AG04450 (cell line): ENCODE measurements at regions not wholly inside any gene's neighbourhood (a gene's known extent, or its start where the extent isn't known, plus 50 kb on each side); places are given as distances from the start of the nearest gene placed in this dataset.

ENCODE experiments used
- CTCF ChIA-PET: fragments of 300-600, 350-600 bp; formaldehyde crosslinking; extraction: SDS; loops from one replicate; lab custom pipeline; 2022; ENCODE audit warnings: antibody characterized with exemption, inconsistent platforms; lab: Charles Lee
- POLR2A ChIA-PET: fragments of 350-600 bp; formaldehyde crosslinking; extraction: SDS; loops from one replicate; lab custom pipeline; 2021; ENCODE audit warnings: antibody characterized with exemption, inconsistent platforms; lab: Yijun Ruan, JAX
- DNase-seq: peaks from one replicate; pipeline ENCODE4 v3.0.0-alpha.2; 2011; ENCODE audit warnings: low read depth, low spot score
- H3K27ac ChIP-seq: one replicate; pipeline ENCODE4 v1.5.1; 2012; ENCODE audit warnings: low read depth, low read length, control low read depth
- H3K27me3 ChIP-seq: one replicate; pipeline ENCODE4 v1.6.0; 2012; ENCODE audit warnings: low read length; ENCODE audit not compliant: control insufficient read depth, insufficient read depth
- H3K4me3 ChIP-seq: 2 replicates; pipeline ENCODE4 v1.5.1; 2011; ENCODE audit warnings: mild to moderate bottlenecking, low read depth, low read length, control low read depth
- H3K9me3 ChIP-seq: 2 replicates; pipeline ENCODE4 v1.5.1; 2012; ENCODE audit warnings: low read length; ENCODE audit not compliant: control insufficient read depth, insufficient read depth
- TF ChIP-seq, protein P1 (sequence below): IDR thresholded peaks from 2 replicates; pipeline ENCODE4 v1.5.1; 2011; ENCODE audit warnings: low read depth, low read length, control low read depth, inconsistent platforms

- DNase-seq: no peak
- Histone ChIP-seq H3K27me3 (no peaks in the 10 kb centered on the region), H3K9me3 (peaks cover 10% of the 10 kb centered on the region), H3K27ac (no peak overlapping the region), H3K4me3 (no peak overlapping the region)
- POLR2A ChIA-PET: no interaction called here
- TF ChIP-seq, protein P1, sequence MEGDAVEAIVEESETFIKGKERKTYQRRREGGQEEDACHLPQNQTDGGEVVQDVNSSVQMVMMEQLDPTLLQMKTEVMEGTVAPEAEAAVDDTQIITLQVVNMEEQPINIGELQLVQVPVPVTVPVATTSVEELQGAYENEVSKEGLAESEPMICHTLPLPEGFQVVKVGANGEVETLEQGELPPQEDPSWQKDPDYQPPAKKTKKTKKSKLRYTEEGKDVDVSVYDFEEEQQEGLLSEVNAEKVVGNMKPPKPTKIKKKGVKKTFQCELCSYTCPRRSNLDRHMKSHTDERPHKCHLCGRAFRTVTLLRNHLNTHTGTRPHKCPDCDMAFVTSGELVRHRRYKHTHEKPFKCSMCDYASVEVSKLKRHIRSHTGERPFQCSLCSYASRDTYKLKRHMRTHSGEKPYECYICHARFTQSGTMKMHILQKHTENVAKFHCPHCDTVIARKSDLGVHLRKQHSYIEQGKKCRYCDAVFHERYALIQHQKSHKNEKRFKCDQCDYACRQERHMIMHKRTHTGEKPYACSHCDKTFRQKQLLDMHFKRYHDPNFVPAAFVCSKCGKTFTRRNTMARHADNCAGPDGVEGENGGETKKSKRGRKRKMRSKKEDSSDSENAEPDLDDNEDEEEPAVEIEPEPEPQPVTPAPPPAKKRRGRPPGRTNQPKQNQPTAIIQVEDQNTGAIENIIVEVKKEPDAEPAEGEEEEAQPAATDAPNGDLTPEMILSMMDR: no peak
- CTCF ChIA-PET: no interaction called here
These were observed 335.8 kb upstream of the KAZN start for GRCh38 chr1:14262637-14263036.

DNA sequence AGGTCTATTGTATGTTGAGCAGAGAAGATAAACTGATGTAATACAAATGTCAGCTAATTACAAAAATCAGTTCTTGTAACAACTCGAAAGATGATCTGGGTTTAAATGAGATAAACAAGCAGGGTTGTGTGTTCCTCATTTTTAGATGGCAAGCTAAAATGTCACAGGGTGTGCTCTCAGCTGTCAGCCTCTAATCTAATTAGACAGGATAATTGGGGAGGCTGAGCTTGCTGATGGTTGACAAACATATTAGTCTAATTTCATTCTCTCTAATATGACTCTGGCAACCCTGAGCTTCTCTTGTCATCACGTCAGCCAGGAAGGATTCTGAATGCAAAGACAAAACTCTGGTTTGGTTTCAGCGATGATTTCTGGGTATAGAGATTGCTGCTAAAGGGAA is 335.3 kb upstream of the KAZN start:
- POLR2A ChIA-PET: no interaction called here
- CTCF ChIA-PET: no interaction called here
- Histone ChIP-seq H3K4me3 (no peak overlapping the region), H3K27ac (no peak overlapping the region), H3K27me3 (no peaks in the 10 kb centered on the region), H3K9me3 (peaks cover 10% of the 10 kb centered on the region)
- TF ChIP-seq, protein P1: no peak
- no peak for DNase-seq

DNA sequence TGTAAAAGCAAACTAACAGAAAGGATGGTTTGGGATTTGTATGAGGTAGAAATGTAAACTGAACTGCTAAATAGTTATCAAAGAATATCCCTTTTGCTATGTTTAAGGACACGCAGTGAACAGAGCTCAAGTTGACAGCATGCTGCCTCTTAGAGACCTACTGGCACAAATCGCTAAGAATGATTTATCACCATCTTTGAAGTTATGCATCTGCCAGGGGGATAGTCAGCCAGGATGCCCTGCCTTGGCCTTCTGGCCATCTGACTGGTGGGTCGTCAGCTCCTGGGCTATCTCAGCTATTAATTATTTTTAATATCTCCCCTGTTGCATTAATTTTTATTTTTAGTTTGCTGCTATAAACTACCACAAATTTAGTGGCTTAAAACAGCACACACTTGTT is 334.8 kb upstream of the KAZN start:
- no peak for DNase-seq
- ChIA-PET POLR2A (no interaction called here), CTCF (no interaction called here)
- no peak overlapping the region for H3K27ac ChIP-seq
- peaks cover 10% of the 10 kb centered on the region for H3K9me3 ChIP-seq
- TF ChIP-seq, protein P1: no peak
- H3K4me3 ChIP-seq: no peak overlapping the region
- H3K27me3 ChIP-seq: no peaks in the 10 kb centered on the region

DNA sequence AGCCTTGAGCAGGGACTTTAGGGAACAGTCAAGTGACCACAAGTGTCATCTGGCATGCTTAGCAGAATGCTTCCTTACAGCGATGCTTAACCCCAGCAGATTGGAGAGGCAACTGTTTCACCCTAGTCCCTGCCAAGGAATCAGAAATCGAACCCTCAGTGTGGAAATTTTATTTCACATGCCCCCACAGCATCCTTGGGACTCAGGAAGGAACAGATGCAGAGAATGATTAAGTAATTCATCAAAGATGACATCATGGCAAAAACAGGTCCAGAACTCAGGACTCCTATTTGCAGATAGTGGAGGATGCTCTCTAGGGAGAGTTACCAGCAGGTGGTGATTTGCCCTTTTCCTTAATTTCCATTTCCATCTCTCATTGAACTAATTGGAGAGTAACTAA is 333.0 kb upstream of the KAZN start:
- no peak for DNase-seq
- Histone ChIP-seq H3K27me3 (no peaks in the 10 kb centered on the region), H3K4me3 (no peak overlapping the region), H3K9me3 (0 out of 2 replicates have a peak, but pooled peaks cover 2% of the 10 kb centered on the region), H3K27ac (no peak overlapping the region)
- CTCF ChIA-PET: no interaction called here
- POLR2A ChIA-PET: no interaction called here
- TF ChIP-seq, protein P1: no peak

DNA sequence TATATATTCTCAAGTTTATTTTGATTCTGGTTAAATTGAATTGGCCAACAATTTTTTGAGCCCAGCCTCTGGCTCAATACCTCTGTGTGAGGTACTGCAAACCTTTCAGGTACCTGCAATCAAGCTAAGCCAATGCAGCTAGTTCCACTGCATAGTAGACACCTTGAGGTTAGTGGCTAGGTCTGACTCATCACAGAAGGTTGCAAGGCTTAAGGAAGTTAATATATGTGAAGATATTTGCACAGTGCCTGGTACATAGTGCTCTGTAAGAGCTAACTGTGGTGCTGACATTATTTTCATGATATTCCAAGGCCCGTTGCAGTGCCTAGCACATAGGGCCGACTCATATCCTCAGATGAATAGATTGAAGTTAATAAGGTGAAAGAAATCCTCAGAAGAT is 330.5 kb upstream of the KAZN start:
- TF ChIP-seq, protein P1: no peak
- no peak overlapping the region for H3K4me3 ChIP-seq
- POLR2A ChIA-PET: no interaction called here
- no peaks in the 10 kb centered on the region for H3K27me3 ChIP-seq
- CTCF ChIA-PET: no interaction called here
- no peak overlapping the region for H3K27ac ChIP-seq
- DNase-seq: no peak
- no peaks in the 10 kb centered on the region for H3K9me3 ChIP-seq
